ENCODE measurements at regions not wholly inside any gene's neighbourhood (a gene's known extent, or its start where the extent isn't known, plus 50 kb on each side); places are given as distances from the start of the nearest gene placed in this dataset.
"Not testable (repeated sequence)": the region's sequence is repeated elsewhere in the genome, so short reads cannot be mapped to it uniquely, and the experiment has no call there.

DNA sequence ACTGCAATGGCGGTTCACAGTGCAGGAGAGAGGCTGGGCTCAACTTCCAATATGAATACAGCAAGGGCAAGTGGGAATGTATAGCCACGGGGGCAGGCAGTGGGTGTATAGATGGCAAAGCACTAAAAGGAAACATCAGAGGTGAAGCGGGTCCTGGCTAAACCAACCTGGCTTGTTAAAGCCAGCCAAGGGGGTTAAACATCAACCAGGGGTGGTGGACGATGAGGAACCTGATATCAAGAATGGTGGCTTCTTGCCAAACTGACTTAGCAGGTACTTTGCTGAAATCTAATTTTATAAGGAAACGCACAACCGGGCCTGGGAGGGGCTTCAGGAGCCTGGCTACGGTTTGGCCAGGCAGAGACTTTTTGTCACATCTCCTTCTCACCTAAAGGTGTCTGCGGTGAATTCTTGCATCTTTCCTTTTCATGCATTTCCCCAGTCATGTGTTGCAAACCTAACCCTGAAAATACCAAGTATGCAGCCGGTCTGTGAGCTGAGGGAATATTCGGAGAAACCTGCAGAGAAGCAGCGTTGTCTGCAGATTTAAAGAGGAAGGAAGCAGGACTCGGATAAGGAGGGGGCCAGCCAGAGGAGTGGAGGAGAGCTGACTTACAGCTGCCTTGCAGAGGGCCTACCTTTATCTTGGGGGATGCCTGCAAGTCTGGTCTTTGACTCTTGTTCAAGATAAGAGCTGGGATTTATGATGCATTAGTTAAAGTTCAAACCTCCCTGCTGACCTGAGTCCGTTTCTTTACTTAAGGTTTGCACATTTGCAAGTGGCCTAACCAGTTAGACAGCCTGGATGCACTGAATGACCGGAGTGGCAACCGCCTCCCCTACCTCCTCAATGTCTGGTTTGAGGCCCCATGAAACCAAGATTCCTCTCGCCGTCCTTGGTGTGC, 309.1 kb upstream of the USP9Y start:
- H3K4me3 ChIP-seq; ATAC-seq (replicated peaks in 6 of 8); H3K4me1 ChIP-seq (replicated peaks in 1 of 2); H3K27ac ChIP-seq; in situ Hi-C loops (cut with MboI; ENCODE audit: low pct_unique_long_range_greater_than_20kb in 2 of 9, low sequenced_read_pairs in 9 of 9, unreplicated experiment in 9 of 9): not testable (repeated sequence)
- 0% methylated on average over 3 of the region's 17 CpGs; no CpG with 5 or more reads in 9 of the 10 experiments for WGBS, 10 experiments

DNA sequence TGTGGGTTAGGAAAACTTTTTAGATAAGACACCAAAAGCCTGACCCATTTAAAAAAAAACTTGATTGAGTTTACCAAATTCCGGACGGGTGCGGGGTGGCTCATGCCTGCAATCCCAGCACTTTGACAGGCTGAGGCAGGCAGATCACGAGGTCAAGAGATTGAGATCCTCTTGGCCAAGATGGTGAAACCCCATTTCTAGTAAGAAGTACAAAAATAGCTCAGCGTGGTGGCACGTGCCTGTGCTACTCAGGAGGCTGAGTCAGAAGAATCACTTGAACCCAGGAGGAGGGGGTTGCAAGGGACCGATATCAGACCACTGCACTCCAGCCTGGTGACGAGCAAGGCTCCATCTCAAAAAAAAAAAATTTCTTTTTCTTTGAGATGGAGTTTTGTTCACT, 307.8 kb upstream of the USP9Y start:
- no peak for ATAC-seq (replicated peaks in 6 of 8)
- Histone ChIP-seq H3K4me3 (no peak overlapping the region), H3K27ac (no peak overlapping the region), H3K4me1 (replicated peaks in 1 of 2) (no peaks in the 10 kb centered on the region)
- in situ Hi-C loops (cut with MboI; ENCODE audit: low pct_unique_long_range_greater_than_20kb in 2 of 9, low sequenced_read_pairs in 9 of 9, unreplicated experiment in 9 of 9) = no loop called here
- 96 to 100% methylated on average over 2 to 4 of the region's 8 CpGs; no CpG with 5 or more reads in 8 of the 10 experiments for WGBS, 10 experiments

DNA sequence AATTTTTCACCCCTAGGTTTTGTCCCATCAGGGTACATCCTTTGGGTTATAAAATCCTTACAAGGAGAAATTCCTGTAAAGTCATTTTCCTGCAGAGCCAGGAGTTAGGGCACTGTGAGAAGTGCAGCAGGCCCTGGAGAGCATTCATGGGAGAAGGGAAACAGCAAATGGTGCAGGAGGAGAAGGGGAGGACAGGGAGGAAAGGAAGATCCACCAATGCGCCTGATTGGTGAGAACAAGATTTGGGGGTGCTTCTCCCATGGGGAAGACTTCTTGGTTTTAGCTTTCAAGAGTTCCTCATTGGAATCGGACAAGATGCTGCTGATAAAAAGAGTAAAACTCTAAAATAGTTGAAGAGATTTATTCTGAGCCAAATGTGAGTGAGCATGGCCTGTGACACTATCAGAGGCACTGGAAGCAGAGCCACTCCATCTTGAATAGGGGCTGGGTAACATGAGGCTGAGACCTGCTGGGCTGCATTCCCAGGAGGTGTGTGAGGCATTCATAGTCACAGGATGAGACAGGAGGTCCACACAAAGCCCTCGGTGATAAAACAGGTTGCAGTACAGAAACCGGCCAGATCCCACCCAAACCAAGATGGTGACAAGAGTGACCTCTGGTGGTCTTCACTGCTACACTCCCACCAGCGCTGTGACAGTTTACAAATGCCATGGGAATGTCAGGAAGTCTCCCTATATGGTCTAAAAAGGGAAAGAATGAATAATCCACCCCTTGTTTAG, 305.5 kb upstream of the USP9Y start:
- ATAC-seq (replicated peaks in 6 of 8) = peak in 3 of 8 experiments; percentile 7 to 36 (median 17)

DNA sequence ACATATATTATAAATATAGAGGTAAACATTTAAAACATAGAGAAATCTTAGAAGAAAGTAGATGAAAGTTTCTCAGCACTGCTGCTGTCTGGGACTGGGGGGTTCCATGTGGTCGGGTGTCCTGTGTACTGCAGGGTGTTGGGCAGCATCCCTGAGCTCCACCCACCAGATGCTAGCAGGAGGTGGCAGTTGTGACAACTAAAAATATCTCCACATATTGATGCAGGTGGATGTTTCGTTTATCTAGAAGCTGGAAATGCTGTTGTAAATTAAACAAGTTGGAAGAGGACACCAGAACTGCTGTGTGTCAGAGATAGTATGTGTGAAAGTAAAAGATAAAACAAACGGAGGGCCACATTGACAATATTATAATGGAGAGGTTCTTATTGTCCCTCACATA, 297.1 kb upstream of the USP9Y start:
- WGBS, 10 experiments = 60 to 100% (median 90%) methylated on average over 1 to 2 of the region's 3 CpGs; no CpG with 5 or more reads in 7 of the 10 experiments
- Histone ChIP-seq H3K4me1 (replicated peaks in 1 of 2) (no peaks in the 10 kb centered on the region), H3K27ac (no peak overlapping the region), H3K4me3 (no peak overlapping the region)
- in situ Hi-C loops (cut with MboI; ENCODE audit: low pct_unique_long_range_greater_than_20kb in 2 of 9, low sequenced_read_pairs in 9 of 9, unreplicated experiment in 9 of 9) = no loop called here
- no peak for ATAC-seq (replicated peaks in 6 of 8)

More for the DNA sequence above, 305.5 kb upstream of the USP9Y start:
- WGBS, 10 experiments = 0% methylated on average over 2 of the region's 5 CpGs; no CpG with 5 or more reads in 9 of the 10 experiments
- H3K4me1 ChIP-seq (replicated peaks in 1 of 2); H3K27ac ChIP-seq; in situ Hi-C loops (cut with MboI; ENCODE audit: low pct_unique_long_range_greater_than_20kb in 2 of 9, low sequenced_read_pairs in 9 of 9, unreplicated experiment in 9 of 9); H3K4me3 ChIP-seq: not testable (repeated sequence)

DNA sequence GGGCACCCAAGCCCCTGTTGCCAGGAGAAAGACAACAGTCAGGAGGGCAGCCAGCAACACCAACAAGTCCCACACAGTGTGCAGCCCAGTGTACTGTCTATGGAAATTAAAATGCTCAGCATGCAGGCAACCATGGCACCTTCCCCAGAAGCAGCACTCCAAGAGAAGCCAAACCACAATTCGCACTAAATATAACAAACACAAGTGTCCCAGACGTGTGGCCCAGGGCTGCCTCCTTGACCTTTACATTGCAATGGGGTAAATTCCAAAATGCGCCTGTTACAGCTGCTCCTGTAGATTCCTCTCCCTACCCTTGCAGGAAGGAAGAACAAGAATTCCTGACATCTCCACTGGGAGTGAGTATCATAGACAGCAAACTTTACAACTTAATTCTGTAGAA, 292.8 kb upstream of the USP9Y start:
- Histone ChIP-seq H3K27ac (no peak overlapping the region), H3K4me3 (no peak overlapping the region), H3K4me1 (replicated peaks in 1 of 2) (no peaks in the 10 kb centered on the region)
- in situ Hi-C loops (cut with MboI; ENCODE audit: low pct_unique_long_range_greater_than_20kb in 2 of 9, low sequenced_read_pairs in 9 of 9, unreplicated experiment in 9 of 9) = no loop called here
- no peak for ATAC-seq (replicated peaks in 6 of 8)
- 40 to 100% methylated on average over 1 of the region's 3 CpGs; no CpG with 5 or more reads in 8 of the 10 experiments for WGBS, 10 experiments

DNA sequence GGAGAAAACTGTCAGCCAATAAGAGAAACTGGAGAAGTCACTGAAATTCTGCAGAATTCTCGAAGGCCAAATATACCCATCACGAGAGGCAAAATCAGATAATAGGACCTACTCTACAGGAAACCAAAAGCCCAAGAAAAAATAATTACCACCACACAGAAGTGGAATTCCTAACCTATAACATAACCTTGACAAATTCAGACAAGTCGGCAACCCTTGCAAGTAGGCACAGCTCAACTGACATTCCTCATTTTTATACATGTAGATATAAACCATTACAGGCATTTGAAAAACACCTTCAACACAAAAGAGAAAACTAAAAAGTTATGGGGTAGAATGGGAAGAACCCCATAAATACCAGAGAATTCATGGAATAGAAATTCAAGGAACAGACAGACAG, 290.3 kb upstream of the USP9Y start:
- Histone ChIP-seq H3K27ac (no peak overlapping the region), H3K4me3 (no peak overlapping the region), H3K4me1 (replicated peaks in 1 of 2) (no peaks in the 10 kb centered on the region)
- ATAC-seq (replicated peaks in 6 of 8) = no peak
- 0 to 100% (median 76%) methylated on average over 1 to 3 of the region's 3 CpGs; no CpG with 5 or more reads in 7 of the 10 experiments for WGBS, 10 experiments
- in situ Hi-C loops (cut with MboI; ENCODE audit: low pct_unique_long_range_greater_than_20kb in 2 of 9, low sequenced_read_pairs in 9 of 9, unreplicated experiment in 9 of 9) = no loop called here

DNA sequence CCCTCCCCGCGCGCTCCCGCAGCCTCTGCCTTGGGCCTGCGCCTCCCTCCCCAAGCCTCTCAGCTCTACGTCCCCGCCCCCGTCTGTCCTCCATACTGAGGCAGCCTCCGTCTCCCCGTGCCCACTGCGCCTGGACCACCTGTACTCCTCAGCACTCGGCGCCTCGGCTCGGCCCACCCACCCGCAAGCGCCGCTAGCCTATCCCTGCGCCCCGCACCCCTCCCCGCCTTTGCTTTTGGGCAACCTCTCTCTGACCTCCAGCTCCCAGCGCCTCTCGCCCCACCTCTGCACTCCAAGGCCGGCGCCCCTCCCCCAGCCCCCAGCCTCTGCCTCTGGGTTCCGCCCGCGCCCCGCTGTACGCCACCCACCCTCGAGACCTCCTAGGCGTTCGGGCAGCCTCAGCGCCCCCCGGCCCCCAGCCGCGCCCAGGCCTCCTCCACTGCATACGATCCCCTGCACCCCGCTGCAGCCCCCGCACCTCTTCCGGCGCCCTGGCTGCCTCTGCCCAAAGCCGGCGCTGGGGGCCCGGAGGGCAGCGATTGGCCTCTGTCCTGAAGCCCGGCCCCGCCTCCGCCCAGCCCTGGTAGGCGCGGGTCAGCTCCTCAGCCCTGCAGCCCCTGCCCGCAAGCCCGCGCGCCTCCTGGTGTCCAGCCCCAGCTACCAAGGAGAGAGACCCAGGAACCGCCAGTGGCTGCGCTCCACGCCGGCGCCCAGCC, 279.8 kb upstream of the USP9Y start:
- H3K4me3 ChIP-seq = peak overlapping the region in 3 of 5 donors; percentile 49 to 55 (median 52)
- peak in 7 of 8 experiments; percentile 55 to 96 (median 92) for ATAC-seq (replicated peaks in 6 of 8)
- peaks cover 0 to 5% of the 10 kb centered on the region in 2 donors for H3K4me1 ChIP-seq (replicated peaks in 1 of 2)
- WGBS, 10 experiments = no CpG with 5 or more reads among the region's 60 CpGs
- in situ Hi-C loops (cut with MboI; ENCODE audit: low pct_unique_long_range_greater_than_20kb in 2 of 9, low sequenced_read_pairs in 9 of 9, unreplicated experiment in 9 of 9) = no loop called here
- H3K27ac ChIP-seq = peak overlapping the region in 1 of 2 donors; percentile 54

DNA sequence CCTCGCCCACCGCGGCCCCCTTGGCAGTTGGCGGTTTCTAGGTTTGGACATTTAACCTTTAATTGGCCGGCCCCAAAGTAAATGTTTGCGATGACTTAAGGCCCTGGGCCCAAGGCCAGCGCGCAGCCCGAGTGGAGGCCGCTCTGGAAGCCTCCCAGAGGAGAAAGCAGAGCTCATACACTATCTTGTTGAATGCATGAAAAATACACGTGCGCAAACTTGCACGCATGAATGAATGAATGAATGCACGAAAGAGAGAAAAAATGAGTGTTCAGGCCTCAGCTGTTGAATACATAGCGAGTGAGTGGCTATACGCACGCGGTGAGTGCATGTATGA, 279.3 kb upstream of the USP9Y start:
- in situ Hi-C loops (cut with MboI; ENCODE audit: low pct_unique_long_range_greater_than_20kb in 2 of 9, low sequenced_read_pairs in 9 of 9, unreplicated experiment in 9 of 9) = no loop called here
- no peak overlapping the region for H3K27ac ChIP-seq
- ATAC-seq (replicated peaks in 6 of 8) = peak in 2 of 8 experiments; percentile 5 to 11
- WGBS, 10 experiments = 0 to 80% (median 0%) methylated on average over 1 to 3 of the region's 18 CpGs; no CpG with 5 or more reads in 7 of the 10 experiments
- H3K4me1 ChIP-seq (replicated peaks in 1 of 2) = peaks cover 0 to 5% of the 10 kb centered on the region in 2 donors
- H3K4me3 ChIP-seq = peak overlapping the region in 3 of 5 donors; percentile 49 to 55 (median 52)

DNA sequence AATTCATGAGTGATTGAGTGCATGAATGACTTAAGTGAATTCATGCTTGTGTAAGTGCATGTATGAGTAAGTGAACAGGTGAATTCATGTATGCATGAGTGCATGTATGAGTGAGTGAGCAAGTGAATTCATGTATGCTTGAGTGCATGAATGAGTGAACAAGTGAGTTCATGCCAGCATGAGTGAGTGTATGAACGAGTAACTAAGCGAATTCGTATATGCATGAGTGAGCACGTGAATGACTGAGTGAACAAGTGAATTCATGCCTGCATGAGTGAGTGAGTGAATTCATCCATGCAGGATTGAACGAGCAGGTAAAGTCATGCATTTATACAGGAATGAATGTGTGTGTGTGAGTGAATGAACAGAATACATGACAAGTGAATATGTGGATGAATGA, 278.5 kb upstream of the USP9Y start:
- 37 to 70% (median 67%) methylated on average over 1 to 4 of the region's 5 CpGs; no CpG with 5 or more reads in 7 of the 10 experiments for WGBS, 10 experiments
- ATAC-seq (replicated peaks in 6 of 8) = no peak
- in situ Hi-C loops (cut with MboI; ENCODE audit: low pct_unique_long_range_greater_than_20kb in 2 of 9, low sequenced_read_pairs in 9 of 9, unreplicated experiment in 9 of 9) = no loop called here
- peaks cover 0 to 5% of the 10 kb centered on the region in 2 donors for H3K4me1 ChIP-seq (replicated peaks in 1 of 2)
- no peak overlapping the region for H3K4me3 ChIP-seq
- no peak overlapping the region for H3K27ac ChIP-seq

DNA sequence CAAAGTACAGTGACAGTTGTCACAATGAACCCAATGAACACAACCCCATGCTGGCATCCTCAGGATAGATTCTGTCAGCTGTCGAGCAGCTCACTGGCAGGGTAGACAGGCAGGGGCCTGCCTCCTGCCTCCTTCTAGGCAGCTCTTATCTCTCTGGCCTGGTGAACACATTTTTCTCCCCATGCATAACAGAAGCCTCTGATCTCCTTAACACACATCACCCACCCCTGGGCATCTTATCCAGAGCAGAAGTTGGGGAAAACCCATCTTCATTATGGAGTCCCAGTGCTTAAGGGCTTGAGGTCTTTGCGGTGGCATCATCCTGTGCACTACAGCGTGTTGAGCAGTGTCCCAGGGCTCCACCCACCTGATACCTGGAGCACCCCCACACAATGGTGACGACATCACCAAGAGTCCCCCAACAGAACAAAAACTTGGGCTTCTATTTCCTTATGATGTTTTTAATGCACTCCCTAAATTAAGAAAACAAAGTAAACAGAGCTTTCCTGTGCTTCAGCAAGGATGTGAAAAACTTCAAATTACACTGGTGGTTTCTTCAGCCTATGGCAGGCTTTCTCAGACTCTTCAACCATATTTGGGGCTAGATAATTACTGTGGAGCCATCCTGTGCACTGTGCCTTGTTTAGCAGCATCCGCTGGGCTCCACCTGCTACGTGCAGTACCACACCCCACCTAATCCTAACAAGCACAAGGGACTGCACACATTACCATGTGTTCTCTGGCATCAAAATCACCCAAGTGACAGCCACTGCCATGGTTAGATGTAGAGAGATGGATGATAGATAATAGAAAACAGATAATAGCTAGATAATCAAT, 277.4 kb upstream of the USP9Y start:
- H3K4me3 ChIP-seq = no peak overlapping the region
- H3K4me1 ChIP-seq (replicated peaks in 1 of 2) = peaks cover 0 to 5% of the 10 kb centered on the region in 2 donors
- in situ Hi-C loops (cut with MboI; ENCODE audit: low pct_unique_long_range_greater_than_20kb in 2 of 9, low sequenced_read_pairs in 9 of 9, unreplicated experiment in 9 of 9) = no loop called here
- WGBS, 10 experiments = 80 to 100% methylated on average over 1 of the region's 6 CpGs; no CpG with 5 or more reads in 8 of the 10 experiments
- no peak overlapping the region for H3K27ac ChIP-seq
- no peak for ATAC-seq (replicated peaks in 6 of 8)

DNA sequence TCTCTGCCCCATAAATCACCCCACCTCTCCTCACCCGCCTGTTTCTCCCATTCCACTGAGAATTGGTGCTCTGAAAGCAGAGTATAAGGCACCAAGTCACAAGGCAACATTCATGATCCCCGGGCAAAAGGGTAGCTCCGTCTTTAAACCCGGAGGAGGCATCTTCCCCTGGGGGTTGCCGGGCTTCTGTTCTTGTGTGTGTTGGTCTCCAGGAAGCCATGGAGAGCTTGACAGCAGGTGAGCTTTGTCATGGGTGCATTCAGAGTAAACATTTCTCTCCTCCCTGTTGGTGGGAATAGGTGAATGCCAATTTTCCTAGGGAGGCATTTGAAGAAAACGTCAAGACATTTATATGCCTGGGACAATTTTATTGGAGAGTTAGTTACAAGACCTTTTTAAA, 275.5 kb upstream of the USP9Y start:
- Histone ChIP-seq H3K4me1 (replicated peaks in 1 of 2) (no peaks in the 10 kb centered on the region), H3K27ac (no peak overlapping the region), H3K4me3 (no peak overlapping the region)
- in situ Hi-C loops (cut with MboI; ENCODE audit: low pct_unique_long_range_greater_than_20kb in 2 of 9, low sequenced_read_pairs in 9 of 9, unreplicated experiment in 9 of 9) = no loop called here
- WGBS, 10 experiments = no CpG with 5 or more reads among the region's 6 CpGs
- ATAC-seq (replicated peaks in 6 of 8) = no peak

DNA sequence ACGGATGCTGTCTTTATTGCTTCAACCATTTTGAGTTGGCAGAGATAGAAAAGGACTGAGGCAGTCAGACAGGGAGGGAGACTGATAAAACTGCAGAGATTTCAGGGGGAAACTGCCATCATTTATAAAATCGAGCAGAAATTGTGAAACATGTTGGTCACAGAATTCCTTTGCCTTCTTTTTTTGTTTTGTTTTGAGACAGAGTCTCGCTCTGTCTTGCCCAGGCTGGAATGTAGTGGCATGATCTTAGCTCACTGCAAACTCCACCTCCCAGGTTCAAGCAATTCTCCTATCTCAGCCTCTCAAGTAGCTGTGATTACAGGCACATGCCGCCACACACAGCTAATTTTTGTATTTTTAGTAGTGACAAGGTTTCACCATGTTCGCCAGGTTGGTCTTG, 273.7 kb upstream of the USP9Y start:
- Histone ChIP-seq H3K27ac (no peak overlapping the region), H3K4me3 (no peak overlapping the region), H3K4me1 (replicated peaks in 1 of 2) (no peaks in the 10 kb centered on the region)
- no peak for ATAC-seq (replicated peaks in 6 of 8)
- WGBS, 10 experiments = 100% methylated on average over 1 of the region's 5 CpGs; no CpG with 5 or more reads in 9 of the 10 experiments
- in situ Hi-C loops (cut with MboI; ENCODE audit: low pct_unique_long_range_greater_than_20kb in 2 of 9, low sequenced_read_pairs in 9 of 9, unreplicated experiment in 9 of 9) = no loop called here
